Naive B cell (primary cell): ENCODE measurements at regions not wholly inside any gene's neighbourhood (a gene's known extent, or its start where the extent isn't known, plus 50 kb on each side); places are given as distances from the start of the nearest gene placed in this dataset.
"Not testable (repeated sequence)": the region's sequence is repeated elsewhere in the genome, so short reads cannot be mapped to it uniquely, and the experiment has no call there.

Source experiments
- ATAC-seq, 2 donors: fragments of 150-1000 bp; cut with Tn5 transposase; 2 replicates each; pipeline ENCODE4 v1.10.0; 2021; ENCODE audit warnings: low read depth in 2 of 2, mild to moderate bottlenecking in 2 of 2, moderate library complexity in 2 of 2
- DNase-seq: peaks from one replicate; pipeline ENCODE4 v3.0.0; 2022
- H3K27ac Mint-ChIP-seq, 6 donors: one replicate each; pipeline ENCODE4 v1.8.0; 2020 to 2022; ENCODE audit warnings: mild to moderate bottlenecking in 6 of 6, mixed read lengths in 6 of 6, moderate library complexity in 5 of 6, inconsistent platforms in 2 of 6
- H3K27me3 Mint-ChIP-seq, 3 donors: one replicate each; pipeline ENCODE4 v1.8.0; 2021 to 2022; ENCODE audit warnings: mixed read lengths in 3 of 3, mild to moderate bottlenecking in 1 of 3
- H3K36me3 Mint-ChIP-seq, 2 donors: one replicate each; pipeline ENCODE4 v1.8.0; 2020 to 2022; ENCODE audit warnings: mixed read lengths in 2 of 2, inconsistent platforms in 1 of 2, mild to moderate bottlenecking in 1 of 2
- H3K4me1 Mint-ChIP-seq, 3 donors: one replicate each; pipeline ENCODE4 v1.8.0; 2020 to 2022; ENCODE audit warnings: mixed read lengths in 3 of 3, inconsistent platforms in 1 of 3, mild to moderate bottlenecking in 1 of 3, moderate library complexity in 1 of 3
- H3K4me3 Mint-ChIP-seq, 8 donors: one replicate each; pipeline ENCODE4 v1.8.0; 2020 to 2022; ENCODE audit warnings: mild to moderate bottlenecking in 8 of 8, mixed read lengths in 8 of 8, moderate library complexity in 8 of 8, inconsistent platforms in 2 of 8
- H3K9me3 Mint-ChIP-seq, 7 donors: one replicate each; pipeline ENCODE4 v1.8.0; 2020 to 2022; ENCODE audit warnings: mixed read lengths in 7 of 7, mild to moderate bottlenecking in 5 of 7, inconsistent platforms in 2 of 7, moderate library complexity in 1 of 7

DNA sequence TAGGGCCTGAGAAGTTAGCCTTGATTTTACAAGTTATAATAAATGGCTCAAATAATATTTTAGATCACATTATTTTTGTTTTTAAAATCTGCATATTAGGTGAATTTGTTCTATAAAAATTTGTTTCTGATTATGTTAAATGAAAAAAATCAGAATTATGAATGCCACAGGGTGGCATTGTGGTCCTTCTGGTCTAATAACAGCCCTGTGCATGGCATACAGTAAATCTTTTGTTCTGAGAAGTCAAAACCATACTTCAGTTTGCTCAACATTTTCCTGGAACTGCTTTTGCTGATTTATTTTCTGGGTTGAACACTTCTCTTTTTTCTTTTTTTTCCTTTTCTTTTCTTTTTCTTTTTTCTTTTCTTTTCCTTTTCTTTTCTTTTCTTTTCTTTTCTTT, 101.0 kb upstream of the UBQLN2 start:
- H3K27ac Mint-ChIP-seq = no peak overlapping the region
- DNase-seq = no peak
- no peaks in the 10 kb centered on the region for H3K4me1 Mint-ChIP-seq
- H3K9me3 Mint-ChIP-seq = peaks cover 7 to 33% (median 21%) of the 10 kb centered on the region in 7 donors
- H3K27me3 Mint-ChIP-seq = no peaks in the 10 kb centered on the region
- ATAC-seq = no peak
- H3K4me3 Mint-ChIP-seq = no peak overlapping the region
- H3K36me3 Mint-ChIP-seq = peaks cover 0 to 7% of the 10 kb centered on the region in 2 donors

DNA sequence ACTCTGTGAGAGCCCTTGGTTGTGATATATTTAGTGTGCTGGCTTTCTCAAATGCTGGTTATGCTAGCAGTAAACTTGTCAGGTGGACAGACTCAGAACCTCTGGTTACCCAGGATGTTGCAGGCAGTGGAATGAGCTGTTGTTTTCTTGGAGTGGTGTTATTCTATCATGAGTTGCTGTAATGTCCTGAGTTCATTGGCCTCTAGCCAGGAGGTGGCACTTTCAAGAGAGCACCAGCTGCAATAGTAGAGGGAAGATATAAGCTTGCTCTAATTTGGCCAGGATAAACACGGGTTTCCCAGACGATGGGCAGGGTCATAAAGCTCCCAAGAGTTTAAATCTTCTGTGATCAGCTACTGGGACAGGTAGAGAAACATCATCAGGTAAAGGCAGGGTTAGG, 95.0 kb upstream of the UBQLN2 start:
- no peaks in the 10 kb centered on the region for H3K36me3 Mint-ChIP-seq
- no peaks in the 10 kb centered on the region for H3K4me1 Mint-ChIP-seq
- peaks cover 0 to 9% (median 0%) of the 10 kb centered on the region in 3 donors for H3K27me3 Mint-ChIP-seq
- peaks cover 0 to 21% (median 3%) of the 10 kb centered on the region in 7 donors for H3K9me3 Mint-ChIP-seq
- no peak overlapping the region for H3K4me3 Mint-ChIP-seq
- ATAC-seq (no peak), DNase-seq (no peak)
- peak overlapping the region in 1 of 6 donors; percentile 16 for H3K27ac Mint-ChIP-seq

DNA sequence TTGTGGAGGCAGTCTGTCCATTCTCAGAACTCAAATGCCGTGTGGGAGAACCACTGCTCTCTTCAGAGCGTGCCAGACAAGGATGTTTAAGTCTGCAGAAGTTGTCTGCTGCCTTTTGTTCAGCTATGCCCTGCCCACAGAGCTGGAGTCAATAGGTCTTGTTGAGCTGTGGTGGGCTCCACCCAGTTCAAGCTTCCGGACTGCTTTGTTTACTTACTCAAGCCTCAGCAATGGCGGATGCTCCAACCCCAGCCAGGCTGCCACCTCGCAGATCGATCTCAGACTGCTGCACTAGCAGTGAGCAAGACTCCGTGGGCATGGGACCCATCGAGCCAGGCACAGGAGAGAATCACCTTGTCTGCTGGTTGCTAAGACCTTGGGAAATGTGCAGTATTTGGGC, 68.5 kb upstream of the UBQLN2 start:
- H3K27ac Mint-ChIP-seq, H3K27me3 Mint-ChIP-seq, H3K4me3 Mint-ChIP-seq, H3K36me3 Mint-ChIP-seq, DNase-seq, H3K4me1 Mint-ChIP-seq, ATAC-seq: not testable (repeated sequence)
- peaks cover 0 to 20% (median 7%) of the 10 kb centered on the region in 7 donors for H3K9me3 Mint-ChIP-seq

DNA sequence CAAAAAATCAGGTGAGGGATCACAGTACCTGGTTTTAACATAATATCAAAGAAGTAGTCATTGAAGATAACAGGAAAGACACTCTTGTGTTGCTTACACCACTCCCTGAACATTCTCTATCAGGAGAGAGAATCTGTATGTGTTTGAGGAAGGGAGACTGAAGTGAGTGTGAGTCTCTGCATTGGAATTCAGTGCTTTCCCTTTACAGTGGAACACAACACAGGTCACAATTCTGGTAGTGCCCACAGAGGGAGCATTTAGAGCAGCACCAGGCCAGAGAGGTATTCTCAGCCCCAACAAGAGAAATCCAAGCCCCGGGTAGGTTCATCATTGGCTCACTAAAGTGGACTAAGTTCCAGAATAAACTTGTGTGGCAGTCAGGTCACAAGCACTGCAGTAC, 64.7 kb upstream of the UBQLN2 start:
- H3K27me3 Mint-ChIP-seq = peaks cover 4 to 24% (median 5%) of the 10 kb centered on the region in 3 donors
- no peak overlapping the region for H3K4me3 Mint-ChIP-seq
- no peak for ATAC-seq
- H3K36me3 Mint-ChIP-seq = no peaks in the 10 kb centered on the region
- H3K27ac Mint-ChIP-seq = no peak overlapping the region
- peaks cover 0 to 4% (median 1%) of the 10 kb centered on the region in 7 donors for H3K9me3 Mint-ChIP-seq
- no peak for DNase-seq
- no peaks in the 10 kb centered on the region for H3K4me1 Mint-ChIP-seq

DNA sequence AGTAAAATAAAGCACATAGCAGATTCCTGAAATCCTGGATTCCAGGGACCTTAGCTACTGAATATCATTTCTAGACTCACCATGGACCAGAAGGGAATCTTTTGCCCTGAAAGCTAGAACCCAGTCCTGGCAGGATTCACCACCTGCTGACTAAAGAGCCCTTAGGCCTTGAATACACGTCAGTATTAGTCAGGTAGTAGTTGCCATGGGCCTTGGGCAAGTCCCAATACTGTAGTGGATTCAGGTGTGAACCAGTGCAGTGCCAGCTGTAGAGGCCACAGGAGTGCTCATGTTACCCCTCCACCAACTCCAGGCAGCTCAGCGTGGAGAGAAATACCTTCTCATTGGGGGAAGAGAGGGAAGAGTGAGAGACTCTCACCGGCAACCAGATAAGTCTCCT, 64.1 kb upstream of the UBQLN2 start:
- Mint-ChIP-seq H3K4me3 (no peak overlapping the region), H3K27ac (no peak overlapping the region), H3K27me3 (peaks cover 4 to 28% (median 5%) of the 10 kb centered on the region in 3 donors), H3K4me1 (no peaks in the 10 kb centered on the region), H3K36me3 (no peaks in the 10 kb centered on the region), H3K9me3 (peaks cover 0 to 4% (median 0%) of the 10 kb centered on the region in 7 donors)
- ATAC-seq (no peak), DNase-seq (no peak)

DNA sequence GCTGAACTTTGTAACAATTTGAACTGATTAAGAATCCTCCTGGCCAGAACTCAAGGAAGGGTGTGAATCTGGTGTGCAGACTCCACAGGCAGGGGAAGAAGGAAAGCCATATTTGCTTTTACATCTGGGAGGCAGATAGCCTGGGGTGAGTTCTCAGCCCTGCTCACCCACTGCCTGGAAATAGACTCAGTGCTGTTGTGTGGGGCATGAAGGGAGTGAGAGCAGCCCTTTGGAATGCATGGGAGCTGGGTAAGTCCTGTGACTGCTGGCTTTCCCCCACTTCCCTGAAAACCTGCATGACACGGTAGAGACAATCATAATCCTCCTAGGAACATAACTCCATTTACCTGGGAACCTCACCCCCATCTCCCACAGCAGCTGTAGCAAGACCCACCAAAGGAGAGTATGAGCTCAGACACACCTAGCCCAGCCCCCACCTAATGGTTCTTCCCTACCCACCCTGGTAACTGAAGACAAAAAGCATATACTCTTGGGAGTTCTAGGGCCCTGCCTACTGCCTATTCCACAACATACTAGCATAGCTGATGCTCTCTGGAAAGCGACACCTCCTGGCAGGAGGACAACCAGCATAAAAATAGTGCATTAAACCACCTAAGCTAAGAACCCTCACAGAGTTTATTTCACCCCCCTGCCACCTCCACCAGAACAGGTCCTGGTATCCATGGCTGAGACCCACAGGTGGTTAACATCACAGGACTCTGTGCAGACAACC, 59.3 kb upstream of the UBQLN2 start:
- H3K4me3 Mint-ChIP-seq = no peak overlapping the region
- no peak for DNase-seq
- no peak overlapping the region for H3K27ac Mint-ChIP-seq
- peaks cover 5 to 21% (median 16%) of the 10 kb centered on the region in 7 donors for H3K9me3 Mint-ChIP-seq
- H3K4me1 Mint-ChIP-seq = no peaks in the 10 kb centered on the region
- no peak for ATAC-seq
- peaks cover 4 to 50% (median 11%) of the 10 kb centered on the region in 3 donors for H3K27me3 Mint-ChIP-seq
- peaks cover 6 to 8% of the 10 kb centered on the region in 2 donors for H3K36me3 Mint-ChIP-seq

DNA sequence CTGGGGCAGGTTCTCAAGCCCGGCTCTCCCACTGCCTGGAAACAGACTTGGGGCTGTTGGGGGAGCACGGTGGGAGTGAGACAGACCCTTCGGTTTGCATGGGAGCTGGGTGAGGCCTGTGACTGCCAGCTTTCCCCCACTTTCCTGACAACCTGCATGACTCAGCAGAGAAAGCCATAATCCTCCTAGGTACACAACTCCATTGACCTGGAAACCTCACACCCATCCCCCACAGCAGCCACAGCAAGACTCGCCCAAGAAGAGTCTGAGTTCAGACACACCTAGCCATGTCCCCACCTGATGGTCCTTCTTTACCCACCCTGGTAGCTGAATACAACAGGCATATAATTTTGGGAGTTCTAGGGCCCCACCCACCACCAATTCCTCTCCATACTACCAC, 57.6 kb upstream of the UBQLN2 start:
- ATAC-seq (no peak), DNase-seq (no peak)
- H3K27me3 Mint-ChIP-seq = peaks cover 4 to 48% (median 11%) of the 10 kb centered on the region in 3 donors
- no peak overlapping the region for H3K27ac Mint-ChIP-seq
- H3K9me3 Mint-ChIP-seq = peaks cover 15 to 34% (median 22%) of the 10 kb centered on the region in 7 donors
- H3K4me1 Mint-ChIP-seq = no peaks in the 10 kb centered on the region
- H3K4me3 Mint-ChIP-seq = no peak overlapping the region
- H3K36me3 Mint-ChIP-seq = peaks cover 11 to 16% of the 10 kb centered on the region in 2 donors
